ENCODE measurements at regions not wholly inside any gene's neighbourhood (a gene's known extent, or its start where the extent isn't known, plus 50 kb on each side); places are given as distances from the start of the nearest gene placed in this dataset.
"Not testable (repeated sequence)": the region's sequence is repeated elsewhere in the genome, so short reads cannot be mapped to it uniquely, and the experiment has no call there.

DNA sequence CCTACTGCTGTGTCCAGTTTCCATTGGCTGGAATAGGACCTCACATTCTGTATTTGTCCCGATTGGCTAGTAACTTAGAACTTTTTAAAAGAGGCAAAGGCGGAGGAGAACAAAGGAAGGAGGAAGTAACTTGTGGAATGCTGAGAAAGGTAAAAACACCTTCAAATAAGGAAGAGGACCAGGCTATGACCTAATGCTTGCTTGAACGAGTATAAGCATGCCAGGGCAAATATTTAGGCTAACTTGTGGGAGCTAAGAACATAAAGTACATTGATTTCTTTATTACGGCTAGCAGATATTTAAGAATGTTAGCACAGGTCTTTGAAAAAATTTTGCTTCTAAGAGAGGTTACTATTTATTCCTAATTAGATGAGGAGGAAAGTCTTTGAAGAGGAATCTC, 214.5 kb upstream of the CENPE start:
- not testable (repeated sequence) for DNase-seq

GRCh38 chr4:103410386-103410785, 212.2 kb upstream of the CENPE start:
- DNase-seq: no peak

DNA sequence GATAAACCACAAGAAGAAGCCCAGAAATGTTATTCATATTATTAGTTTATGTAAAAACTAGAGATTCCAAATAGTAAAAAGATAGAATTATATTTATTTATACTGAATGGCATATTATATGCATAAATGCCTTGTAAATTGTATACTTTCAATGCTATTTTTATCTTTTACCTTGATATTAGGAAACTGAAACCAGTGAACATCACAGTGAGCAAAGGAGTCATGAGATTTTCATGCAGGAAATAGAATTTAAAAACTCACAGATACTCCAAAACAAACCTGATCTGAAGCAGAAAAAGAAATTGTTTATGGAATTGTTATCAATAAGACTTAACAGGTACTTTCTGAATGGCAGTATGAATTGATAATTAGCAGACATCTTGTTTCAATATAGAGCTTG, 207.3 kb upstream of the CENPE start:
- DNase-seq: no peak

DNA sequence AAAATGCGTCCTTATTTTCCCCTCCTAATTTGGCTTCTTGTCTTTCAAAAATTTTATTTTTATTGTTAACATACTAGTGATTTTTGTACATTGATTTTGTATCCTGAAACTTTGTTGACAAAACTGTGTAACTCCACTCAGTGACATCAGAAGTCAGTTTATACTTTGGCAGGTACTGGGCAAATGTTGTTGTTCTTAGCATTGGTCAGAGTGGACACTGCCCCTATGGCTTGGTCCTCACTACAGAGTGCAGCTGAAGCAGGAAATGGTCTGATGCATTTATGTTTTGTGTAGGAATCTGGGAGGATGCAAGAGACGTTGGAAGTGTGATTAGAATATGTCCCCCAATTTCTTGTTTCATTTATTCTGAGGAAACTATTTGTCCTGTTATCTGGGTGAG, 205.5 kb upstream of the CENPE start:
- DNase-seq: no peak

DNA sequence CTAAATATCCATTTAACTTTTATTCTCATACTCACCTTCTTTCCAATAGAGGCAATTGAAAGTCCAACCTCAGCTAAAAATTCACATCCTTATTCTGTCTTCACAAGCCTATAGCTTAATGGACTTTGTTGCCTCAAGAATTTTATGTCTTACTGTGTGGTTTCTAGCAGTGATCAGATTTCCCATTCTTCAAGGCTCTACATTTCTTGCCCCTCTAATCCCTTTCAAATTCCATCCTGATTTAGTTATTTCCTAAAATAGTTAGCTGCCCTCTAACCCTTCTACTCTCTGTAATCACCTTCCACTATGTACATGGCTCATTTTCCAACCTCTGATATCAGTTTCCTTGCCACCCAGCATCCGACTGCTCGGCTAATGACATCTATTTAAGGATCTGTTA, 204.1 kb upstream of the CENPE start:
- no peak for DNase-seq

GRCh38 chr4:103400405-103400804, 202.3 kb upstream of the CENPE start:
- no peak for DNase-seq

- DNase-seq: no peak
These were observed 199.4 kb upstream of the CENPE start for GRCh38 chr4:103397541-103397940.

DNA sequence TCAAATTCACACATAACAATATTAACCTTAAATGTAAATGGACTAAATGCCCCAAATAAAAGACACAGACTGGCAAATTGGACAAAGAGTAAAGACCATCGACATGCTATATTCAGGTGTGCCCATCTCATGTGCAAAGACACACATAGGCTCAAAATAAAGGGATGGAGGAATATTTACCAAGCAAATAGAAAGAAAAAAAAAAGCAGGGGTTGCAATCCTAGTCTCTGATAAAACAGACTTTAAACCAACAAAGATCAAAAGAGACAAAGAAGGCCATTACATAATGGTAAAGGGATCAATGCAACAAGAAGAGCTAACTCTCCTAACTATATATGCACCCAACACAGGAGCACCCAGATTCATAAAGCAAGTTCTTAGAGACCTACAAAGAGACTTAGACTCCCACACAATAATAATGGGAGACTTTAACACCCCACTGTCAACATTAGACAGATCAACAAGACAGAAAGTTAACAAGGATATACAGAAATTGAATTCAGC, 189.4 kb upstream of the CENPE start:
- DNase-seq: not testable (repeated sequence)

DNA sequence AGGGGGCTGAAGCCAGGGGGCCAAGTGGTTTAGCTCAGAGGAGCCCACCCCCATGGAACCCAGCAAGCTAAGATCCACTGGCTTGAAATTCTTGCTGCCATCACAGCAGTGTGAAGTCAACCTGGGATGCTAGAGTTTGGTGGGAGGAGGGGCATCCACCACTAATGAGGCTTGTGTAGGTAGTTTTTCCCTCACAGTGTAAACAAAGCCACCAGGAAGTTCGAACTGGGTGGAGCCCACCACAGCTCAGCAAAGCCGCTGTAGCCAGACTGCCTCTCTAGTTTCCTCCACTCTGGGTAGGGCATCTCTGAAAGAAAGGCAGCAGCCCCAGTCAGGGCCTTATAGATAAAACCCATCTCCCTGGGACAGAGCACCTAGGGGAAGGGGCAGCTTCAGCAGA, 187.4 kb upstream of the CENPE start:
- not testable (repeated sequence) for DNase-seq

DNA sequence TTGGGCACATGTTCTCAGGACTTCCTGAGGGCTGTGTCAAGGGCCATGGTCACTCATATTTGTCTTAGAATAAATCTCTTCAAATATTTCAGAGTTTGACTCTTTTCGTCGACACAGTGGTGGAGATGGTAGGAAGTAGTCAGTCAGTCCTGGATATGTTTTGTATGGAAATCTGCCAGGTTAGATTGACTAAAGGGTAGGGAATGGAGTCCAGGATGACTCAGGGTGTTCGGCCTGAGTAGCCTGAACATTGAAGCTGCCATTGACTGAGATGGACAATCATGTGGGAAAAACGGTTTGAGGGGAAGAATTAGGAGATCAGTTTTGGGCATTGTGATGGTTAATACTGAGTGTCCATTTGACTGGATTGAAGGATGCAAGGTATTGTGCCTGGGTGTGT, 177.1 kb upstream of the CENPE start:
- DNase-seq: no peak

- no peak for DNase-seq
These were observed 176.6 kb upstream of the CENPE start for GRCh38 chr4:103374758-103375157.

- DNase-seq: no peak
These were observed 176.2 kb upstream of the CENPE start for GRCh38 chr4:103374306-103374705.

GRCh38 chr4:103372002-103372558, 173.9 kb upstream of the CENPE start:
- no peak for DNase-seq

DNA sequence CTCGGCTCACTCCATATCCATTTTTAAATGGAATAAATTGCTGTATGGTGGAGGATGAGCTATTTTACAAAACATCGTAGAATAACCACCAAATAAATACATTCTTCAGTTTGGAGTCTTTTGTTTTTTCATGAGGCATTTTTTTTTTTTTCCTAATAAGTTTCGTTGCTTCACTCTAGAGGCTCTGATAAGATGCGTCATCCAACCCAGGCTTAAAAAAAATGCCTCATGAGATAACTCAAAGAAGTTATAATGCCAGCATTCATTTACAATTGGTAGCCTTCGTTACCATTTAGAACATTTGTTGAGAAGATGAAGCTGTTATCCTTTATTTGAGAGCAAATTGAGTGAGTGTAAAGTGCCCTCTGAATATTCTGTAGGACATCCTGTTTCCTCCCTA, 172.2 kb upstream of the CENPE start:
- DNase-seq: no peak

GRCh38 chr4:103365285-103365684, 167.1 kb upstream of the CENPE start:
- DNase-seq: no peak

DNA sequence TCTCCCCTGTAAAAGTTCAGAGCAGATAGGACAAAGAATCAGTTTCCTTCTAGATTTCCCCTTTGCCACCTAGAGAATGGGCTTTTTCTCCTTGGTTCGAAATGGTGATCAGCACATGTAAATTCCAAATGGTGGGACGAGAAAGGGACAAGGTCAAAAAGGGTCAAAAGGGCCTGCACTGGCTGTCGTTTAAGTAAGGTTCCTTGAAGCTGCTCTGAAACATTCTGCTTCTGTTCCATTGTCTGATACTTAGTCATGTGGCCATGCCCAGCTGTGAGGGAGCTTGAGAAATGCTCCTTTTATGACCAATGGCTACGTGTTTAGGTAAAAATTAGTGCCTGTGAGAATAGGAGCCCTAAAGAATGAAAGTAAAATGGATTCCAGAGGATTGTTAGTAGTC, 165.9 kb upstream of the CENPE start:
- no peak for DNase-seq

- no peak for DNase-seq
These were observed 163.8 kb upstream of the CENPE start for GRCh38 chr4:103361926-103362325.

DNA sequence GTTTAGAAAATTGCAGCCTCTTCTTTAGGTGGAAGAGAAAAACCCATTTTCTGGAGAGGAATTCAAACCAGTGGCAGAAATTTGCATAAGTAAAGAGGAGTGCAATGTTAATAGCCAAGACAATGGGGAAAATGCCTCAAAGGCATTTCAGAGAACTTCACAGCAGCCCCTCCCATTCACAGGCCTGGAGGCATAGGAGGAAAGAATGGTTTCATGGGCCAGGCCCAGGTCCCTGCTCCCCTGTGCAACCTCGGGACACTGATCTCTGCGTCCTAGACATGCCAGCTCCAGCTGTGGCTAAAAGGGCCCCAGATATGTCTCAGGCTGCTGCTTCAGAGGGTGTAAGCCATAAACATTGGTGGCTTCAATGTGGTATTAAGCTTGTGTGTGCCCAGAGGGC, 161.8 kb upstream of the CENPE start:
- no peak for DNase-seq

- no peak for DNase-seq
These were observed 155.9 kb upstream of the CENPE start for GRCh38 chr4:103354006-103354405.

DNA sequence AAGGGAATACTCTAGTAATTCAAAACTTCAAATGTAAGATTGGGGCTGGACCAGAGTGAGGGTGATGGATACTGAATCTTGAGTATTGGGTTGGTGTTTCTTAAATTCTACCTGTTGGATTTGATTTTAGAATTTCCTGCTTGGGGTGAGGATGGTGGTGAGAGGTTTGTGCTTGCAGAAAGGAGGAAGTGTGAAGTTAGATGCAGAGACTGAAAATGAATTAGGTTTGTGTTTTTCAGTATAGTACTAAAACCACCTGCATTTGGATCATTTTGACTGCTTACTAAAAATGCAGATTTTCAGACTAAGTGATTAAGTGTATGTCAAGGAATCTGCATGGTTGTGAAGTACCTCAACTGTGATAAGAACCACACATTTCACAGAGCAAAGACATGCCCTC, 131.5 kb upstream of the CENPE start:
- no peak for DNase-seq

- no peak for DNase-seq
These were observed 126.7 kb upstream of the CENPE start for GRCh38 chr4:103324811-103325210.

- no peak for DNase-seq
These were observed 120.2 kb upstream of the CENPE start for GRCh38 chr4:103318327-103318726.

DNA sequence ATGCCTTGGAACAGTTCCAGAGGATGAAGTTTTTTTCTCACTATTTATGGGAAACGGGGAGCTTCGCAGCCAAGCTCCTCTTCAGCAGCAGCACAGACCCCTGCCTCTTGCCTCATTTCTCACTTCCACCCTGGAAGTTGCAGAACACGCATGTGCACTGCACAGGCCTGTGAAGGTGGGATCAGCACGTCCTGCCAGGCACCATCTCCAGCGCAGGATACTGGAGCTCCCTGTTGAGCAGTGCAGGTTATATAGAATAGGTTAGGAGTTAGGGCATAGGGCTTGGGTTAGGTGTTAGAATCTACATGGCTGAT, 110.1 kb upstream of the CENPE start:
- DNase-seq: no peak

DNA sequence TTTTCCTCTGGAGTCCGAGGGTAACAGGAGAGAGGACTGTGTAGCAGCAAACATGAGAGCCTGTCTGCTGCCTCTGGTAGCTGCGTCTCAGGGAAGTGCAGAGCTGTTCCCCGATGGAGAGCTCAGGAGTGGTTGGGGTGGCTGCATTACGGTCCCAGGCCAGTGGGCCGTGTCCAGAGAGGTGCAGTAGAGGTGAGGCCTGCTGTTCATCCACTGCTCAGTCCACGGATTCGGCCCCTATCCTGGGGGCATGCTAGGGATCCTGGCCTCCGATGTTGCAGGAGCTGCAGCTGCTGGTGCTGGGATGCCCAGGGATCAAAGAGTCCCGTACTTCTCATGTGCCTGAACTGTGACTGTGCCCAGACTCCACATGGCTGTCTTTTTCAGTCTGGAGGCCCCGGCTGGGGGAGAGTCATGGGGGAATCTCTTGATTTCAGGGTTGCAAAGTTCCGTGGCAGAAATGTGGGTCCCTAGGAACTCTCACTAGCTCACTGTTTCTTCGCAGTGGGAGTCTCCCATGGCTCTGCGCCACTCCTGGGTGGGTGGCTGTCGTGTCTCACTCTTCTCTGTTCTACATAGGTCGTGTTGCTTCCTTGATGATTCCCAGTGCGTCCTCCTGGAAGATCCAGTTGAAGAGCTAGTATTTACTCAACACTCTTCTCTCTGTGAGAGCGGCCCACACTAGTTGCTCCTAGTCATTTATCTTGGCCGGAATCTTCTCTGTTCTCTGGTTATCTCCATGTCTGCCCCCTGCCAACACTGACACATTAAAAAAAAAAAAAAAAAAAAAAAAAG, 109.5 kb upstream of the CENPE start:
- DNase-seq: no peak

DNA sequence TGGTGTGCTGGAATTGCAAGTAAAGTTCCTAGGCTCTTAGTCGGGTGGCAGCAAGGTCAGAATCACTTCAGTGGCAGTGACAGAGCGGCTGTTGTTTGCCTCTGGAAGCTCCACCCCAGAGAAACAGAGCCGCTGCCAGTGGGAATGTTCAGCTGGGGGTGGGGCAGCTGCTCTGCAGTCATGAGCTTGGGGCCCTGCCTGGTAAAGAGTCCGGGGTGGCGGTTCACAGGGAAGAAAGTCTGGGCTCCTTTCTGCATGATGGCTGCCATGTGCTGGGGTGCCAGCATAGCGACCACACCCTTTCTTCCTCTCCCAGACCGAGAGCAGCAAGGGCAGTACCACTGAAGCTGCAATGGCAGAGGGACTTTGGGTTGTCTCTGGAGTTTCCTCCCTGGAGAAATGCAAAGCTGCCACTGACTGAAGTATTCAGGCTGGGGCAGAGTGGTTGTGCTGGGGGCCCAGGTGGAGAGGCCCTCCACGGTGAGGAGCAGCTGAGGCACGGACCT, 108.8 kb upstream of the CENPE start:
- DNase-seq: no peak

Measured in stimulated activated CD4-positive, alpha-beta T cell treated with anti-CD3 and anti-CD28 coated beads, Interleukin-1b, Interleukin-23, amount 100 ng/mL, for 48 hours (primary cell).